ENCODE measurements at regions not wholly inside any gene's neighbourhood (a gene's known extent, or its start where the extent isn't known, plus 50 kb on each side); places are given as distances from the start of the nearest gene placed in this dataset.

DNA sequence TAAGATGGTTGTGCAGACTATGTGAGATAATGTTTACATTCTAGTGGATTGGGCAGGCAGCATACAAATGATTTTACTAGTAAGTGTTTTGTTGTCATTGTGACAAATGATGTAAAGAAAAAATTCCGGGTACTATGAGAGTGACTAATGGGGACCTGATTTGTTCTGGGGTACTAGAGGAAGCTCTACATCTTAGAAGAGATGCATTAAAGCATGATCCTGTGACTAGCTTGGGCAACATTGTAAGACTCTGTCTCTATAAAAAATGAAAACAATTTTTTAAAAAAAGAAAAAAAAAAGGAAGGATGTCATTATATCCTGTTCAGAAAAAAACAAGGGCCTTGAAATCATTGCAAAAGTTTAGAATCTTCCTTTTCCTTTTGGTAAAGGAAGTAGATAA lies 58.1 kb upstream of the MYRIP start:
- TF ChIP-seq, protein P1, sequence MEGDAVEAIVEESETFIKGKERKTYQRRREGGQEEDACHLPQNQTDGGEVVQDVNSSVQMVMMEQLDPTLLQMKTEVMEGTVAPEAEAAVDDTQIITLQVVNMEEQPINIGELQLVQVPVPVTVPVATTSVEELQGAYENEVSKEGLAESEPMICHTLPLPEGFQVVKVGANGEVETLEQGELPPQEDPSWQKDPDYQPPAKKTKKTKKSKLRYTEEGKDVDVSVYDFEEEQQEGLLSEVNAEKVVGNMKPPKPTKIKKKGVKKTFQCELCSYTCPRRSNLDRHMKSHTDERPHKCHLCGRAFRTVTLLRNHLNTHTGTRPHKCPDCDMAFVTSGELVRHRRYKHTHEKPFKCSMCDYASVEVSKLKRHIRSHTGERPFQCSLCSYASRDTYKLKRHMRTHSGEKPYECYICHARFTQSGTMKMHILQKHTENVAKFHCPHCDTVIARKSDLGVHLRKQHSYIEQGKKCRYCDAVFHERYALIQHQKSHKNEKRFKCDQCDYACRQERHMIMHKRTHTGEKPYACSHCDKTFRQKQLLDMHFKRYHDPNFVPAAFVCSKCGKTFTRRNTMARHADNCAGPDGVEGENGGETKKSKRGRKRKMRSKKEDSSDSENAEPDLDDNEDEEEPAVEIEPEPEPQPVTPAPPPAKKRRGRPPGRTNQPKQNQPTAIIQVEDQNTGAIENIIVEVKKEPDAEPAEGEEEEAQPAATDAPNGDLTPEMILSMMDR (IDR thresholded peaks at IDR 0.05), result no peak
- TF ChIP-seq POLR2AphosphoS5 (IDR thresholded peaks at IDR 0.05) (no peak), EP300 (IDR thresholded peaks at IDR 0.05) (no peak)

All from gastroesophageal sphincter (tissue), 3 donors.